HG02884 (cell line): ENCODE measurements at regions not wholly inside any gene's neighbourhood (a gene's known extent, or its start where the extent isn't known, plus 50 kb on each side); places are given as distances from the start of the nearest gene placed in this dataset.

Experiments
- ATAC-seq: cut with Tn5 transposase; IDR thresholded peaks from one replicate; pipeline ENCODE4 v1.9.1; 2021; ENCODE audit warnings: mild to moderate bottlenecking, moderate library complexity; ENCODE audit not compliant: unreplicated experiment

- ATAC-seq = no peak
Observed at GRCh38 chr2:12389344-12390045, 327.2 kb upstream of the TRIB2 start.

GRCh38 chr2:12391116-12391515 lies 325.6 kb upstream of the TRIB2 start:
- no peak for ATAC-seq

DNA sequence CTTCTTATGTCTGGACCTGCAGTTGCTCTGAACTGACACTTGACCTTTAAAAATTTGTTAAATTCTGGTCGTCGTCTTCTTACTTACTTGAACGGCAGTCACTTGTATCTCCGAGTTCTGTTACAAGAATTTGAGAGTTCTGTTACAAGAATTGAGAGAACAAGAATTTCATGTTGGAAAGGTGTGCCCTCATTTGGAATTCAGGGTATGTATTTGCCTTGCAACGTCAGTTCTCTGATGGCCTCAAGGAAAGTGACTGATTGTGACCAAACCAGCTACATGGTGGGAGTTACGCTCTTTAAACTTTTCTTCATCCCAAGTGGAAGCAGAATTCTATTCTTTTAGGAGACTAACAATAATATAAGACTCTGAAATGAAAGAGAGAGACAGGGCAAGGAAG lies 320.0 kb upstream of the TRIB2 start:
- no peak for ATAC-seq

DNA sequence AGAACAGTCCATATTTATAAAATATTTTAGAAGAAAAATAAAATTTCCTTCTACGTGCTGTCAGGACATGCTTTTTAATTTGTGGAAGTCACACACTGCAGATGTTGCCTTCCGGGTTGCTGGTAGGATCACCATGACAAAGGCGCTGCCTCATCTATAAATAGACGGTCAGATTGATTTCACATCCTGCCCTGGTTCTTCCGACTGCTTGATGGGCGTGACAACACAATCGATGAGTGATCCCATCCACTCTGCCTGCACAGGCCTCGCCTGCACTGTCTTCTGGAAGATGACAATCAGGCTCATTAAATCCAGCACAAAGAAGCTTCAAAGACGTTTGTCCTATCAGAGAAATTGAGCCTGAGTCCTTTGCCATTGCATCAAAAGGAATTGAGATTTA lies 318.9 kb upstream of the TRIB2 start:
- ATAC-seq = no peak

GRCh38 chr2:12399240-12399639 lies 317.5 kb upstream of the TRIB2 start:
- ATAC-seq = no peak

- no peak for ATAC-seq
Observed at GRCh38 chr2:12400543-12400942, 316.2 kb upstream of the TRIB2 start.

DNA sequence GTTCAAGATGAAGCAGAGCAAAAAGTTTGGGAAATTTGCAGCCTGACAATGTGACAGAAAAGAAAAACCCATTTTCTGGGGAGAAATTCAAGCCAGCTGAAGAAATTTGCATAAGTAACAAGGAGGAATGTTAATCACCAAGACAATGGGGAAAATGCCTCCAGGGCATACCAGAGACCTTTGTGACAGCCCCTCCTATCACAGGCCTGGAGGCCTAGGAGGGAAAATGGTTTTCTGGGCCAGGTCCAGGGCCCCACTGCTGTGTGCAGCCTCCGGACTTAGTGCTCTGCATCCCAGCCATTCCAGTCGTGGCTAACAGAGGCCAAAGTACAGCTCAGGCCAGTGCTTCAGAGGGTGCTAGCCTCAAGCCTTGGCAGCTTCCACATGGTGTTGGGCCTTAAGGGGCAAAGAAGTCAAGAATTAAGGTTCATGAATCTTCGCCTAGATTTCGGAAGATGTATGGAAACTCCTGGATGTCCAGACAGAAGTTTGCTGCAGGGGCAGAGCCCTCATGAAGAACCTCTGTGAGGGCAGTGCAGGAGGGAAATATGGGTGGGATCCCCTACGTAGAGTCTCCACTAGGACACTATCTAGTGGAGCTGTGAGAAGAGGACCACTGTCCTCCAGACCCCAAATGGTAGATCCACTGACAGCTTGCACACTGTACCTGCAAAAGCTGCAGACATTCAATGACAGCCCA lies 314.1 kb upstream of the TRIB2 start:
- ATAC-seq = no peak

- ATAC-seq = no peak
Observed at GRCh38 chr2:12404497-12404896, 312.2 kb upstream of the TRIB2 start.

DNA sequence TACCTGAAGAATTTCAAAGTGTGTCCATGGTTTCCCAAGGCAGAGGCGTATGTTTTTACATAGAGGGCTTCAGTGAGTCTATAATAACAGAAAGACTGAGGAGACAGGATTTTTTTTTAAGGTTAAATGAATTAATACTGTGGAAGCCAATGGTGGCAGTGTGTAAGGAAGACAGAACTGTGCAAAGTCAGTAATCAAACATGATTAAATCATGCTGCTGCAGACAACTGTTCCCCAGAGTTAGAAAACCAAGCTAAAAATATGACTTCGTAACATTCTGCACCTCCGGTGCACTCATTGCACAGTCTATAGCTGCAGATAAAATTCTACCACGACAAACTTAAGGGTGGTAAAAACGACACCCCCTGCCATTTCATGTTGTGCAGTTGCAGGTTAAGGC lies 309.6 kb upstream of the TRIB2 start:
- no peak for ATAC-seq

GRCh38 chr2:12412898-12413305 lies 303.8 kb upstream of the TRIB2 start:
- ATAC-seq = peak; percentile 96

DNA sequence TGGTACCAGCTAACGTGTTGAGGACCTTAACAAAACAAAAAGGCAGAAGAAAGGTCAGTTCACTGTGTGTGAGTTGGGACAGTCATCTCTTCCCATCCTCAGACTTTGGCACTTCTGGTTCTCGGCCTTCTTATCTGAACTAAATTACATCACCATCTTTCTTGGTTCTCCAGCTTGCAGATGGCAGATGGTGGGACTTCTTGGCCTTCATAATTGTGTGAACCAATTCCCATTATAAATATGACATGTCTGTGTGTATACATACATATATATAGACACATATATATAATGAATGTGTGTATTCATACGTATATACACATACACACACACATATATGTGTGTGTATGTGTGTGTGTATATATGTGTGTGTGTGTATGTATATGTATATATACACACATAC lies 301.2 kb upstream of the TRIB2 start:
- ATAC-seq = no peak

DNA sequence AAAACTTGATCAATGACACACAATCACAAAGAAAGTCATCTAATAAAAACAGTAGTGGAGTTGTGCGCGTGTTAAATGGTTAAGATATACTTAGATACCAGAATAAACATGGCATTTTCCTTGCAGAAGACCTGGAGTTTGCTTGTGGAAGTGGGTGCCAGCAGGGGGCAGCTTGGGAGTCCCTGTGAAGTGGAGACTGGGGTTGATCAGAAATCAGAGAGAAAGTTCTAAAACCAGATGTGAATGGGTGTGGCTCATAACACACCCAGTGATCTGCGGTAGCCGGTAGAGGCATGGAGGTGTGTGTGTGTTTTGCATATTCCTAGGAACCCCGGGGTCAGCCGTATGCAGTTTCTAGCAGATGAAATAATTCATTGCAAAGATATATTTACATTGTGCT lies 300.1 kb upstream of the TRIB2 start:
- no peak for ATAC-seq

DNA sequence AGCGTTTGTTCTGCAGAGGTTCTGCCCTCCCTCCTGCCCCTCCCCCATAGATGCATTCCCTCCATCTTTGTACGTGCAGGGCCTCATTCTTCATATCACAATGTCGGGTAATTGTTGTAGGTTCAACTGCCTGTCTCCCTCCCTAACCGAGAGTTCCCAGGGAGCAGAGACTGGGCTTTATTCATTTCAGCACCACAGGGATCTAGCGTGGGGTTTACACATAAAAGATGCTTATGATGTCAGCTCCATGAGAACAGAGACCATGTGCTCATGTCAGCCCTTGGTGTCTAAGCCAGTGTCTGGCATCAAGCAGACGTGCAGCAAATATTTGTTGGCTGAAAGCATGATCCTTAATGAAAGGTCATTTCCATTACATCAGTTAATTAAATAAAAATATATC lies 298.9 kb upstream of the TRIB2 start:
- ATAC-seq = no peak

DNA sequence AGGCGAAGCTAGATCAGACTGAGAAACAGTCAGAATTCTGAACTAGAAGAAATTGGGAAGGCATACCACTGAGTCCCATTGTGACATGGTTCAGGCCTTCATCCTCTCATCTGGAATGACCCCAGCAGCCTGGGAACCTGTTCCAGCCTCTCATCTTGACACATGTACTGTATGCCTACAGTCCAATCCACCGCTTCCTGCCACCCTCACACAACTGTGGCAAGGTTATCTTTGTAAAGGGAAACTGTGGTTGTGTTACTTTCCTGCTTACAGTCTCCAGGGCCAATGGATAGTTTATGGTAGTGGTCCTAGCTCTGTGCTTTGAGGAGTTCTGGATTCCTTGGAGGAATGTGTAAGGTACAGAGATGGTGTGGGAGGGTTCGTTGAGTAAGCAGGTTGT lies 296.9 kb upstream of the TRIB2 start:
- no peak for ATAC-seq

GRCh38 chr2:12421046-12421445 lies 295.7 kb upstream of the TRIB2 start:
- ATAC-seq = no peak

DNA sequence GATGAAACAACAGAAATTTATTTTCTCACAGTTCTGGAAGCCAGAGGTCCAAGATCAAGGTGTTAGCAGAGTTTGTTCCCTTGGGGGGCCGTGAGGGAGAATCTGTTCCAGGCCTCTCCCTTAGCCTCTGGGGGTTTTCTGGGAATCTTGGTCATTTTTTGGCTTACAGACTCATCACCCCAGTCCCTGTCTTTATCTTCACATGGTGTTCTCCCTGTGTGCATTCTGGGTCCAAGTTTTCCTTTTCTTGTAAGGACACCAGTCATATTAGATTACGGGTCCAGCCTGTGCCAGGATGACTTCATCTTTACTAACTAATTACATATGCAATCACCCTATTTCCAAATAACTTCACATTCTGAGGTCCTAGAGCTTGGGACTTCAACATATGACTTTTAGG lies 292.5 kb upstream of the TRIB2 start:
- ATAC-seq = no peak

DNA sequence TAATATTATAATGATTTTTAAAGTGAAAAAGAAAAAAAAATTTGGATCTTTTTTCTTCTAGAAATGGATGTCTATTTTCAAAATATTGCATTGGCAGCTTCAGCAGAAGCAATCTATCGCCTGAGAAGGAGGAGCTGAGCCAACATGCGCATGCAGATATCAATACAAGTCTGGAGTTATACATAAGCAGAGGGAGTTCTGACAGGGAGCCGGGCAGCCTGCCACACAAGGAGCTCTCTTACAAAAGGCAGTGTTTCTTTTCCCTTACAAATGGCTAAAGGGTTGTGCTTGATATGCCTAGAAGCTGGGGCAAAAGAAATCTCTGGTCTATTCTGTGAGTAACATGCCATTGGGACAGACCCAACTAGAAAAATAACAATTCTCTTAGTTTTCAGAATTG lies 291.9 kb upstream of the TRIB2 start:
- no peak for ATAC-seq

- ATAC-seq = no peak
Observed at GRCh38 chr2:12428324-12428723, 288.4 kb upstream of the TRIB2 start.

- ATAC-seq = no peak
Observed at GRCh38 chr2:12428786-12429185, 287.9 kb upstream of the TRIB2 start.

DNA sequence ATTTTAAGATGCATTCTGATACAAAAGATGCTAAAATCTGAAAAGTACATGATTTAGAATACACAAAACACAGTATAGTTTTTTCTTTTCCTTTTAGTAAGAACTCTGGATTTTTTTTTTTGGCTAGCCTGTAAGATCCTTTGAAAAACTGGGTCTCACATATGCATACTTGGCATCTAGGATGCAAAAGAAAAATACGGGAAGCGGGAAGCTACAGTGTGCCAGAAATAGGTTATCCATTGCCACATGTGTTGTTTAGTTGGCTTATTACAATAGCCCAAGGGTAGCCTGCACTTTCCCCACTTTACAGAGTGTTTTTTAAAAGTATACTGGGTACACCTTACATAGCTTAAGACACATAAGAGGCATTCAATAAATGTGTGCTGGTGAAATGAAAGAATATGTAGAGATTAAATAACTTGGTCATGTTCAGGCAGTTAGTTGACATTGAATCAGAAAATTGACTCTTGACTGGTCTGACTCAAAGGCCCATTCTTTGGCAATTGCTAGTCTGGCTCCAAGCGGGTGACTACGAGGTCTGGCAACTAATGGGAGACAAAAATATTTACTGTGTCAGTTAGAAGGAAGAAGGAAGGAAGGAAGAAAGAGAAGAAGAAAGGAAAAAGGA lies 286.8 kb upstream of the TRIB2 start:
- no peak for ATAC-seq

DNA sequence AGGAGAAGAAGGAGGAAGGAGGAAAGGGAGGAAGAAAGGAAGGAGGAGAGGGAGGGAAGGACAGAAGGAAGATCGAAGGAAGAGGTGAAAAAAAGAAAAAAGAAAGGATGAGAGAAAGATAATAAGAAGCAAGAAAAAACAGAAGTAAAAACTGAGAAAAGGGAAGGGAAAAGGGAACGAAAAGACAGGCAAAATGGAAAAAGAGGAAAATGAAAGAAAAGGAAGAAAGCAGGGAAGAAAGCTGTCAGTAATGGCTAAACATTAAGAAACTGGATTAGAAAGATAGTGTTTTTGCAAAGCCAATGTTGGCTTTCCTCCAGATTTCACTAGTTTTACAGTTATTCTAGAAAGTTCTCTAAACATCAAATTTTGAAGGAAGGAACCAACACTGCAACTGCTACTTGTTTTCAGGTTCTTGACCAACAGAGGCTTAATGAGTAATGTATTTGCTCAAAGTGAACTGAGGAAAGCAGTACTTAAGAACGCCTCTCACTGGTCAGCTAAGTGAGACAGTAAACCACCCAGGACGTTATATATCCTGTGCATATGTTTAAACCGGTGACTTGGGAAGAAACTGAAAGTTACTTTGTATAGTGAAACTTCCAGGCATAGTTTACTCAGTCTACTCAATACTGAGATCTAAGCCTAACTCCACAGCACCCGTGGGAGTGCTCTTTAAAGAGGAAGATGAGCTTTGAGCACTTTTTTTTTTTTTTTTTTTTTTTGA lies 286.2 kb upstream of the TRIB2 start:
- ATAC-seq = peak; percentile 99
